Epithelial cell of esophagus (primary cell): ENCODE measurements at regions not wholly inside any gene's neighbourhood (a gene's known extent, or its start where the extent isn't known, plus 50 kb on each side); places are given as distances from the start of the nearest gene placed in this dataset.

ENCODE experiments used
- DNase-seq: peaks from one replicate; pipeline ENCODE4 v3.0.0; 2010; ENCODE audit warnings: low read depth
- H3K4me3 ChIP-seq: 2 replicates; pipeline ENCODE4 v1.5.1; 2011; ENCODE audit warnings: mild to moderate bottlenecking, low read length, control low read depth
- CTCF ChIP-seq: IDR thresholded peaks from 2 replicates; pipeline ENCODE4 v1.5.1; 2011; ENCODE audit warnings: low read depth, mild to moderate bottlenecking, low read length, control low read depth, inconsistent platforms; ENCODE audit not compliant: insufficient read depth; ENCODE audit errors: missing control alignments

DNA sequence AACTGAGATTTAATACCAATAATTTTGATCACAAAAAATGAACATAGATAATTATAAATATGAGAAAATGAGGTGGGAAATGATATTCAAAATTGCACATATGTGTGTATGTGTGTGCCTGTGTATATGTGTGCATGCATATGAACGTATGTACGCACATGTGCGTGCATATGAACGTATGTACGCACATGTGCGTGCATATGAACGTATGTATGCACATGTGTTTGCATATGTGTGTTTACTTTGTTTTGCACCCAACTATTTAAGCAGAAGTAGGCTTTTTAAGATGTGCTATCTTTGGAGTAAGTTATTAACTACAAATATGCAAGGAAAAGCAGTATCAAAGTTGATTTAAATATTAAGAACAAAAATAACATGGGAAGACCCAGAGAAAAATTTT lies 484.3 kb downstream of the EPHA4 start:
- TF ChIP-seq CTCF: no peak
- no peak for DNase-seq
- no peak overlapping the region for H3K4me3 ChIP-seq

- DNase-seq: no peak
- no peak overlapping the region for H3K4me3 ChIP-seq
- no peak for TF ChIP-seq CTCF
Measured at GRCh38 chr2:221088506-221088905, 483.6 kb downstream of the EPHA4 start.

- no peak for DNase-seq
- H3K4me3 ChIP-seq: no peak overlapping the region
- TF ChIP-seq CTCF: no peak
Measured at GRCh38 chr2:221095356-221095755, 476.7 kb downstream of the EPHA4 start.

GRCh38 chr2:221096706-221097567 lies 475.2 kb downstream of the EPHA4 start:
- DNase-seq: peak; percentile 87
- TF ChIP-seq CTCF: no peak
- no peak overlapping the region for H3K4me3 ChIP-seq

DNA sequence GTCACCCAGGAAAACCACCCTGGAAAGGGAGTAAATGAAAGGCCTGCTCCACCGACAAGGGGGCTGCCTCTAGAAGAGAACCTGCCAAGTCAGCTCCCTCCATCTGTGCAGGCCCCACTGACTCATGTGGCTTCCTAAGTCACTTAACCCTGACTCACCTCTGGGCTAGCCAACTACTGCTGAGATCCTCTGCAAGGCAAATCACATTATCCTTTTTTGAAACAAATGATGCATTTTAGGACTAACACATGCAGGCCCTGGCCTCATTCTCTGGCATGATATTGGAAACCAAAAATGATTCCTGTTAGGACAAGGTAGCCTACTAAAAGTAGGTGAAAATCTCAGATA lies 474.6 kb downstream of the EPHA4 start:
- no peak overlapping the region for H3K4me3 ChIP-seq
- peak; percentile 88 for DNase-seq
- TF ChIP-seq CTCF: no peak

- no peak for DNase-seq
- no peak overlapping the region for H3K4me3 ChIP-seq
- TF ChIP-seq CTCF: no peak
Measured at GRCh38 chr2:221097949-221098348, 474.2 kb downstream of the EPHA4 start.

GRCh38 chr2:221100467-221101089 lies 471.5 kb downstream of the EPHA4 start:
- no peak for DNase-seq
- peak; percentile 15 for TF ChIP-seq CTCF
- no peak overlapping the region for H3K4me3 ChIP-seq
